ENCODE measurements at regions not wholly inside any gene's neighbourhood (a gene's known extent, or its start where the extent isn't known, plus 50 kb on each side); places are given as distances from the start of the nearest gene placed in this dataset.

DNA sequence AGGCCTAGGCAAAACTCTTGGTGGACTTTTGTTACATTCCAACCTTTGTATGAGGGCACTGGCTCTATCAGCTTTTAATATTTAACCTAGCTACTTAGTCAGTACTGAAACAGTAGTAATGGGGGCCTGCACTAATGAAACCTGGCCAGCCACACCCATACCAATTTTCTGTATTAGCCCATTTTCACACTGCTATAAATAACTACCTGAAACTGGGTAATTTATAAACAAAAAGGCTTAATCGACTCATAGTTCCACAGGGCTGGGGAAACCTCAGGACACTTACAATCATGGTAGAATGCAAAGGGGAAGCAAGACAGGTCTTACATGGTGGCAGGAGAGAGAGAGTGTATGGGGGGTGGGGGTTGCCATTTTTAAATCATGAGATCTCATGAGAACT lies 245.7 kb upstream of the RGS18 start:
- Histone ChIP-seq H3K9me3 (ENCODE audit: control insufficient read depth, low read depth, low read length) (no peaks in the 10 kb centered on the region), H3K23me2 (ENCODE audit: insufficient read length, low read depth, low read length, poor library complexity, severe bottlenecking) (no peaks in the 10 kb centered on the region), H4K5ac (ENCODE audit: insufficient read length, low read depth, low read length) (no peak overlapping the region), H2AK5ac (ENCODE audit: insufficient read length, low read length) (no peak overlapping the region), H3K4me2 (ENCODE audit: insufficient read depth, insufficient read length, low read length) (no peak overlapping the region), H3K56ac (ENCODE audit: insufficient read length, low read depth, low read length) (no peak overlapping the region), H3K27ac (ENCODE audit: insufficient read length, low read depth, low read length) (no peak overlapping the region), H3K4me1 (ENCODE audit: insufficient read depth, low read length) (no peaks in the 10 kb centered on the region), H3K79me1 (ENCODE audit: insufficient read depth, low read depth, low read length, poor library complexity, severe bottlenecking) (no peaks in the 10 kb centered on the region), H3K27me3 (ENCODE audit: insufficient read depth, low read length) (no peaks in the 10 kb centered on the region), H2AFZ (ENCODE audit: low read length) (no peak overlapping the region), H2BK120ac (ENCODE audit: low read depth, low read length, poor library complexity, severe bottlenecking) (no peak overlapping the region), H3K23ac (ENCODE audit: insufficient read length, low read depth, low read length) (no peak overlapping the region), H4K8ac (replicated peaks; ENCODE audit: insufficient read length, low read depth, low read length) (no peak overlapping the region), H3K9ac (ENCODE audit: extremely low read depth, insufficient read length, low read length) (no peak overlapping the region), H2BK12ac (ENCODE audit: insufficient read length, low read depth, low read length) (no peak overlapping the region), H3K4ac (ENCODE audit: low read depth, low read length) (no peak overlapping the region), H3K18ac (ENCODE audit: insufficient read length, low read depth, low read length) (no peak overlapping the region), H4K20me1 (ENCODE audit: control insufficient read depth, insufficient read depth, insufficient read length) (no peaks in the 10 kb centered on the region), H3K14ac (ENCODE audit: insufficient read depth, low read length) (no peak overlapping the region), H3K79me2 (ENCODE audit: insufficient read depth, low read length) (no peaks in the 10 kb centered on the region), H2BK5ac (ENCODE audit: insufficient read length, low read length) (no peak overlapping the region), H4K91ac (ENCODE audit: insufficient read length, low read depth, low read length) (no peak overlapping the region), H3T11ph (ENCODE audit: low read length) (no peak overlapping the region), H2BK20ac (ENCODE audit: low read depth, low read length, poor library complexity, severe bottlenecking) (no peak overlapping the region), H2BK15ac (ENCODE audit: low read depth, low read length) (no peak overlapping the region)
- WGBS (ENCODE audit: extremely low coverage, insufficient read length, low lambda C conversion rate) = no CpG with 5 or more reads among the region's 1 CpG
- peaks cover 3 to 8% of the 10 kb centered on the region in 2 experiments; a peak in 3 of 4 replicates for H3K4me1 Mint-ChIP-seq
- H3K9me3 Mint-ChIP-seq = peaks cover 20 to 32% of the 10 kb centered on the region in 2 experiments
- TF ChIP-seq, protein P1, sequence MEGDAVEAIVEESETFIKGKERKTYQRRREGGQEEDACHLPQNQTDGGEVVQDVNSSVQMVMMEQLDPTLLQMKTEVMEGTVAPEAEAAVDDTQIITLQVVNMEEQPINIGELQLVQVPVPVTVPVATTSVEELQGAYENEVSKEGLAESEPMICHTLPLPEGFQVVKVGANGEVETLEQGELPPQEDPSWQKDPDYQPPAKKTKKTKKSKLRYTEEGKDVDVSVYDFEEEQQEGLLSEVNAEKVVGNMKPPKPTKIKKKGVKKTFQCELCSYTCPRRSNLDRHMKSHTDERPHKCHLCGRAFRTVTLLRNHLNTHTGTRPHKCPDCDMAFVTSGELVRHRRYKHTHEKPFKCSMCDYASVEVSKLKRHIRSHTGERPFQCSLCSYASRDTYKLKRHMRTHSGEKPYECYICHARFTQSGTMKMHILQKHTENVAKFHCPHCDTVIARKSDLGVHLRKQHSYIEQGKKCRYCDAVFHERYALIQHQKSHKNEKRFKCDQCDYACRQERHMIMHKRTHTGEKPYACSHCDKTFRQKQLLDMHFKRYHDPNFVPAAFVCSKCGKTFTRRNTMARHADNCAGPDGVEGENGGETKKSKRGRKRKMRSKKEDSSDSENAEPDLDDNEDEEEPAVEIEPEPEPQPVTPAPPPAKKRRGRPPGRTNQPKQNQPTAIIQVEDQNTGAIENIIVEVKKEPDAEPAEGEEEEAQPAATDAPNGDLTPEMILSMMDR (conservative IDR thresholded peaks at IDR 0.05) = no peak
- no peak for DNase-seq
- H3K27ac Mint-ChIP-seq = no peak overlapping the region
- H3K27me3 Mint-ChIP-seq (ENCODE audit: low read depth) = no peaks in the 10 kb centered on the region
- H3K4me3 Mint-ChIP-seq = no peak overlapping the region
- peaks cover 16 to 34% (median 24%) of the 10 kb centered on the region in 3 experiments for H3K36me3 Mint-ChIP-seq (ENCODE audit: insufficient read depth in 1 of 3, low read depth in 3 of 3)
